Peyer's patch (tissue), 4 donors: ENCODE measurements at regions not wholly inside any gene's neighbourhood (a gene's known extent, or its start where the extent isn't known, plus 50 kb on each side); places are given as distances from the start of the nearest gene placed in this dataset.

Experiments
- DNase-seq, 3 donors: peaks; one replicate each; pipeline ENCODE4 v3.0.0-alpha.2; 2017 to 2019
- H3K27ac ChIP-seq, 4 donors: fragments of 200-600 bp; sonication (generic); one replicate each; pipeline ENCODE4 v1.5.1; 2016 to 2019
- H3K27me3 ChIP-seq, 2 donors: fragments of 200-600 bp; sonication (generic); one replicate each; pipeline ENCODE4 v1.5.1; 2019
- H3K36me3 ChIP-seq, 3 donors: fragments of 200-600 bp; sonication (generic); one replicate each; pipeline ENCODE4 v1.5.1; 2016 to 2019
- H3K4me1 ChIP-seq, 4 donors: fragments of 200-600 bp; sonication (generic); one replicate each; pipeline ENCODE4 v1.5.1; 2016 to 2019
- H3K4me3 ChIP-seq, 4 donors: fragments of 200-600 bp; sonication (generic); 1 replicate in 3 of 4; 2 replicates in 1 of 4; pipeline ENCODE4 v1.5.1; 2016 to 2019; ENCODE audit warnings: mild to moderate bottlenecking in 1 of 4
- H3K9me3 ChIP-seq, 4 donors: fragments of 200-600 bp; sonication (generic); one replicate each; pipeline ENCODE4 v1.5.1; 2016 to 2019; ENCODE audit warnings: mild to moderate bottlenecking in 1 of 4
- CTCF ChIP-seq, 6 experiments: fragments of 450-650 bp in 4 of 6; fragments of 200-600 bp in 2 of 6; sonication (generic) in 1 of 6; IDR thresholded peaks; one replicate each; pipeline ENCODE4 v1.5.1; 2017 to 2019; ENCODE audit warnings: antibody characterized with exemption in 6 of 6, mild to moderate bottlenecking in 3 of 6, moderate library complexity in 1 of 6
- POLR2A ChIP-seq, 2 donors: fragments of 450-650 bp; IDR thresholded peaks; one replicate each; pipeline ENCODE4 v1.5.1; 2017; ENCODE audit warnings: antibody characterized with exemption in 2 of 2, mild to moderate bottlenecking in 2 of 2, moderate library complexity in 2 of 2

GRCh38 chr1:90317628-90318027 lies 322.7 kb downstream of the ZNF326 start:
- Histone ChIP-seq H3K36me3 (no peaks in the 10 kb centered on the region), H3K4me3 (no peak overlapping the region), H3K27ac (no peak overlapping the region), H3K27me3 (no peaks in the 10 kb centered on the region), H3K9me3 (no peaks in the 10 kb centered on the region), H3K4me1 (no peaks in the 10 kb centered on the region)
- DNase-seq = no peak
- no peak for TF ChIP-seq POLR2A (IDR thresholded peaks at IDR 0.05)
- TF ChIP-seq CTCF (IDR thresholded peaks at IDR 0.05) = no peak

GRCh38 chr1:90314533-90314932 lies 319.6 kb downstream of the ZNF326 start:
- TF ChIP-seq POLR2A (IDR thresholded peaks at IDR 0.05) = no peak
- TF ChIP-seq CTCF (IDR thresholded peaks at IDR 0.05) = no peak
- no peak for DNase-seq

DNA sequence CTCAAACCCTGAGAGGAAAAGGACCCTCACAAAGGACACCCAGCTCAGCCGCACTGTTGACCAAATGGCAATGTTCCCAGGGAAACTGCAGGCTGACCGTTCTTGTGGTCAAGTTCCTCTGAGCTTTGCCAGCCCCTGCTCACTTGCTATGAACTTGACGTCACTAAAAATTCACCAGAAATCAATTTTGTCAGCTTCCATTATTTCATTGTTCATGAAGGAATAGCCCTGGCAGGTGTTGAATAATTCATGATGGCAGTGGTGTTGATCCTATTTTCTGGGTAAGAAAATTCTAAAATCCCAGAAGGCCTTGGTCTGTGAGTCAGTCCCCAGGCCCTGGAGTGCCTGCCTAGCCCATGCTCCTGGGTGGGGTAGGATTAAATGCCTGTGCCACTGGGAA lies 318.9 kb downstream of the ZNF326 start:
- DNase-seq = no peak
- no peaks in the 10 kb centered on the region for H3K36me3 ChIP-seq
- H3K27ac ChIP-seq = no peak overlapping the region
- TF ChIP-seq CTCF (IDR thresholded peaks at IDR 0.05) (no peak), POLR2A (IDR thresholded peaks at IDR 0.05) (no peak)
- no peaks in the 10 kb centered on the region for H3K9me3 ChIP-seq
- H3K4me1 ChIP-seq = no peaks in the 10 kb centered on the region
- no peaks in the 10 kb centered on the region for H3K27me3 ChIP-seq
- no peak overlapping the region for H3K4me3 ChIP-seq

More at GRCh38 chr1:90314533-90314932, 319.6 kb downstream of the ZNF326 start:
- no peaks in the 10 kb centered on the region for H3K4me1 ChIP-seq
- H3K4me3 ChIP-seq = no peak overlapping the region
- no peak overlapping the region for H3K27ac ChIP-seq
- H3K27me3 ChIP-seq = no peaks in the 10 kb centered on the region
- H3K9me3 ChIP-seq = no peaks in the 10 kb centered on the region
- no peaks in the 10 kb centered on the region for H3K36me3 ChIP-seq

DNA sequence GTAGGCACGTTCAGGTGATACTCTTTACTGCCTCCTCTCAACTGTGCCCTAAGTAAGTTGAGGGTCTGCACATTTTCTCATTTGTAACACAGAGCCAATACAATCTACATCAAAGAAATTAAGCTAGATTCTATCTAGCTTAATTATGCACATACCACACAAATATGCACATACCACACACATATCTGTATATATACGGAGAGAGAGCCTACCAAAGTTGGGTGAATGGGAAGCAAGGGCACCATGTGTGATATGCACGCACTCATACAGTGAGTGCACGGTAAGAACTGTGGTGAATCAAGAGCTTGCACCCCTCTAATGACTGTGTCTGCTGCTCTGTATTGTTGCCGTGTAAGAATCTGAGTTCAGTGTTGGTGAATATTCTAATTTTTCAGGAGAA lies 314.9 kb downstream of the ZNF326 start:
- no peaks in the 10 kb centered on the region for H3K9me3 ChIP-seq
- H3K27ac ChIP-seq = no peak overlapping the region
- H3K36me3 ChIP-seq = no peaks in the 10 kb centered on the region
- H3K4me1 ChIP-seq = no peaks in the 10 kb centered on the region
- TF ChIP-seq POLR2A (IDR thresholded peaks at IDR 0.05) (no peak), CTCF (IDR thresholded peaks at IDR 0.05) (no peak)
- DNase-seq = no peak
- H3K27me3 ChIP-seq = no peaks in the 10 kb centered on the region
- H3K4me3 ChIP-seq = no peak overlapping the region

DNA sequence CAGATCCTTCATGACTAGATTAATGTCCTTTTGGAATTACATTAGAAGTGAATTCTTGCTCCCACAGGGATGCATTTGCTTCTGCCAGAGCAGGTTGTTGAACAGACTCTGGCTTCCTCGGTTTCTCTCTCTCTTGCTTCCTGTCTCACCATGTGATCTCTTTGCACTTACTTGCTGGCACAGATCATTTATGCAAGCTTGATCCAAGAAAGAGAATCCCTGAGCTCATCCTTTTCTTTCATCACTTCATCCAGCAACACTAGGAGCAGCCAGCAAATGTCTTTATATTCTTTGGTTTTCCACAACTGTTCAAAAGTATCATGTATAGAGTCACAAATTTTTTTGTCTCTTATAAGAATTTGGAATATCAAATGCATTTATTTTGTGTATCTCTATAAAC lies 313.5 kb downstream of the ZNF326 start:
- no peak for DNase-seq
- Histone ChIP-seq H3K36me3 (no peaks in the 10 kb centered on the region), H3K4me1 (no peaks in the 10 kb centered on the region), H3K4me3 (no peak overlapping the region), H3K27ac (no peak overlapping the region), H3K9me3 (no peaks in the 10 kb centered on the region), H3K27me3 (no peaks in the 10 kb centered on the region)
- TF ChIP-seq CTCF (IDR thresholded peaks at IDR 0.05) (no peak), POLR2A (IDR thresholded peaks at IDR 0.05) (no peak)

DNA sequence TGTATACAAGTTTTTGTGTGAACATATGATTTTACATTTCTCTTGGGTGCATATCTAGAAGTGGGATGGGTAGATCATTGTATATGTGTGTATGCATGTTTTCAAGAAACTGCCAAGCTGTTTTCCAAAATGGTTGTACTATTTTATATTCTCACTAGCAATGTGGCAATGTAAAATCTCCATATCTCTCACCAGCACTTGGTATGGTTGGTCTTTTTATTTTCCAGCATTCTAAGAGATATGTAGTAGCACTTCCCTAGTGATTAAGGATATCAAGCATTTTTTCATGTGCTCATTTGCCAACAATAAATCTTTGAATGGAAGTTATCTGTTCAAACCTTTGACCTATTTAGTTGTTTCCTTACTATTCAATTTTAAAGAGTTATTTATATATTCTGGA lies 310.7 kb downstream of the ZNF326 start:
- DNase-seq = no peak
- H3K4me1 ChIP-seq = no peaks in the 10 kb centered on the region
- H3K4me3 ChIP-seq = no peak overlapping the region

More for the DNA sequence above, 310.7 kb downstream of the ZNF326 start:
- Histone ChIP-seq H3K36me3 (no peaks in the 10 kb centered on the region), H3K9me3 (no peaks in the 10 kb centered on the region), H3K27me3 (no peaks in the 10 kb centered on the region), H3K27ac (no peak overlapping the region)
- TF ChIP-seq POLR2A (IDR thresholded peaks at IDR 0.05) (no peak), CTCF (IDR thresholded peaks at IDR 0.05) (no peak)
